Endothelial cell of umbilical vein (primary cell): ENCODE measurements at regions not wholly inside any gene's neighbourhood (a gene's known extent, or its start where the extent isn't known, plus 50 kb on each side); places are given as distances from the start of the nearest gene placed in this dataset.

Source experiments
- BruUV-seq: library from RNA; stranded (reverse); fragments of 400-500 nt; replicated peaks from 2 replicates; lab custom pipeline; 2021; lab: Mats Ljungman, UMichigan
- CTCF ChIA-PET: fragments of 300-600, 350-600 bp; sonication (Branson Sonifier 250); formaldehyde crosslinking; loops from one replicate; lab custom pipeline; 2021; ENCODE audit warnings: antibody characterized with exemption, inconsistent platforms; lab: Charles Lee
- POLR2A ChIA-PET: fragments of 300-600, 350-600 bp; sonication (Branson Sonifier 250); formaldehyde crosslinking; loops from one replicate; lab custom pipeline; 2021; ENCODE audit warnings: antibody characterized with exemption, inconsistent platforms; lab: Charles Lee
- DNase-seq: peaks from one replicate; pipeline ENCODE4 v3.0.0-alpha.2; 2011; ENCODE audit warnings: low read depth, low spot score
- FAIRE-seq: peaks from 2 replicates; lab custom pipeline; 2011; peaks lifted over from hg19 to GRCh38; lab: Jason Lieb, UNC
- H2AFZ ChIP-seq: 2 replicates; pipeline ENCODE4 v1.6.0; 2012; ENCODE audit warnings: low read depth, low read length, control low read depth, inconsistent platforms
- H3K27ac ChIP-seq: 2 replicates; pipeline ENCODE4 v1.5.1; 2011; ENCODE audit warnings: low read depth, mild to moderate bottlenecking, control low read depth, low read length, moderate library complexity; ENCODE audit not compliant: insufficient read depth
- H3K27me3 ChIP-seq, 2 experiments: 2 replicates each; pipeline versions ENCODE4 v1.6.0 to v1.6.1; 2011; ENCODE audit warnings: low read length in 2 of 2, mixed read lengths in 1 of 2; ENCODE audit not compliant: control insufficient read depth in 2 of 2, insufficient read depth in 2 of 2
- H3K36me3 ChIP-seq, 2 experiments: 2 replicates in 1 of 2; 3 replicates in 1 of 2; pipeline ENCODE4 v1.5.1; 2011; ENCODE audit warnings: low read length in 2 of 2, mild to moderate bottlenecking in 1 of 2, moderate library complexity in 1 of 2; ENCODE audit not compliant: control insufficient read depth in 2 of 2, insufficient read depth in 2 of 2; ENCODE audit errors: extremely low read depth in 1 of 2
- H3K4me1 ChIP-seq: 3 replicates; pipeline ENCODE4 v1.5.1; 2011; ENCODE audit warnings: mild to moderate bottlenecking, low read length; ENCODE audit not compliant: control insufficient read depth, insufficient read depth; ENCODE audit errors: extremely low read depth
- H3K4me2 ChIP-seq: 2 replicates; pipeline ENCODE4 v1.6.1; 2011; ENCODE audit warnings: low read length, control low read depth, mixed read lengths; ENCODE audit not compliant: insufficient read depth
- H3K4me3 ChIP-seq, 3 experiments: fragments of 200-600 bp in 1 of 3; sonication (generic), shearing (Covaris generic) in 1 of 3; replicated peaks in 1 of 3; 2 replicates each; pipeline ENCODE4 v1.5.1; 2011 to 2016; ENCODE audit warnings: control low read depth in 3 of 3, low read length in 3 of 3, mild to moderate bottlenecking in 2 of 3, inconsistent platforms in 1 of 3, low read depth in 1 of 3, moderate library complexity in 1 of 3; ENCODE audit not compliant: insufficient read depth in 1 of 3
- H3K79me2 ChIP-seq: 2 replicates; pipeline ENCODE4 v1.6.0; 2012; ENCODE audit warnings: low read length, inconsistent platforms; ENCODE audit not compliant: control insufficient read depth, insufficient read depth
- H3K9ac ChIP-seq: replicated peaks from 2 replicates; pipeline ENCODE3; 2011; ENCODE audit warnings: low read length, control low read depth; ENCODE audit not compliant: insufficient read depth; ENCODE audit errors: extremely low read depth
- H3K9me1 ChIP-seq: replicated peaks from 3 replicates; pipeline ENCODE4 v1.6.0; 2011; ENCODE audit warnings: mild to moderate bottlenecking, low read length; ENCODE audit not compliant: control insufficient read depth, insufficient read depth; ENCODE audit errors: extremely low read depth
- H3K9me3 ChIP-seq: replicated peaks from 2 replicates; pipeline ENCODE4 v1.5.1; 2012; ENCODE audit warnings: low read length, inconsistent platforms; ENCODE audit not compliant: control insufficient read depth, insufficient read depth
- H4K20me1 ChIP-seq: replicated peaks from 2 replicates; pipeline ENCODE3; 2011; ENCODE audit warnings: mild to moderate bottlenecking, low read length; ENCODE audit not compliant: control insufficient read depth, insufficient read depth; ENCODE audit errors: extremely low read depth
- EZH2 ChIP-seq: IDR thresholded peaks from 2 replicates; pipeline ENCODE4 v1.6.1; 2012; ENCODE audit warnings: borderline replicate concordance, low read depth, mild to moderate bottlenecking, moderate library complexity, low read length, inconsistent platforms; ENCODE audit not compliant: severe bottlenecking
- FOS ChIP-seq: IDR thresholded peaks from 2 replicates; pipeline ENCODE4 v1.6.1; 2011; ENCODE audit warnings: mild to moderate bottlenecking, low read length, moderate library complexity, borderline replicate concordance; ENCODE audit not compliant: insufficient read depth
- GATA2 ChIP-seq: IDR thresholded peaks from 2 replicates; pipeline ENCODE4 v1.7.0; 2011; ENCODE audit warnings: low read depth, mild to moderate bottlenecking, moderate library complexity, mixed read lengths, low read length; ENCODE audit not compliant: insufficient read length, insufficient read depth
- JUN ChIP-seq: IDR thresholded peaks from 2 replicates; pipeline ENCODE4 v1.6.1; 2011; ENCODE audit warnings: borderline replicate concordance, low read depth; ENCODE audit not compliant: insufficient read length, insufficient read depth
- MAX ChIP-seq: IDR thresholded peaks from 2 replicates; pipeline ENCODE4 v1.6.1; 2011; ENCODE audit not compliant: insufficient read depth, insufficient read length
- MYC ChIP-seq: IDR thresholded peaks from one replicate; pipeline ENCODE4 v1.6.1; 2011; ENCODE audit warnings: mild to moderate bottlenecking, low read depth, low read length
- POLR2A ChIP-seq: IDR thresholded peaks from 2 replicates; pipeline ENCODE4 v1.6.1; 2012; ENCODE audit warnings: low read depth, mild to moderate bottlenecking, control low read depth, low read length
- POLR2AphosphoS5 ChIP-seq: IDR thresholded peaks from 2 replicates; pipeline ENCODE4 v1.6.1; 2012; ENCODE audit warnings: low read depth, mild to moderate bottlenecking, control low read depth, low read length, moderate library complexity; ENCODE audit not compliant: insufficient read depth
- dilution Hi-C: fragments of 300-500 bp; cut with MboI; formaldehyde crosslinking; loops from one replicate; pipeline ENCODE4 v1.15.0; 2019; ENCODE audit warnings: low sequenced_read_pairs; ENCODE audit not compliant: extremely low pct_ligation_motif_present
- intact Hi-C: fragments of 100-400 bp; cut with micrococcal nuclease; formaldehyde crosslinking; loops from one replicate; pipeline ENCODE4 v1.10.0; 2022
- TF ChIP-seq, protein P1 (sequence below), 2 donors: IDR thresholded peaks; 1 replicate in 1 of 2; 2 replicates in 1 of 2; pipeline ENCODE4 v1.5.1; 2011; ENCODE audit warnings: low read length in 2 of 2, mild to moderate bottlenecking in 2 of 2, moderate library complexity in 2 of 2, control low read depth in 1 of 2, inconsistent platforms in 1 of 2, low read depth in 1 of 2; ENCODE audit not compliant: insufficient read depth in 1 of 2; ENCODE audit errors: extremely low read depth in 1 of 2

DNA sequence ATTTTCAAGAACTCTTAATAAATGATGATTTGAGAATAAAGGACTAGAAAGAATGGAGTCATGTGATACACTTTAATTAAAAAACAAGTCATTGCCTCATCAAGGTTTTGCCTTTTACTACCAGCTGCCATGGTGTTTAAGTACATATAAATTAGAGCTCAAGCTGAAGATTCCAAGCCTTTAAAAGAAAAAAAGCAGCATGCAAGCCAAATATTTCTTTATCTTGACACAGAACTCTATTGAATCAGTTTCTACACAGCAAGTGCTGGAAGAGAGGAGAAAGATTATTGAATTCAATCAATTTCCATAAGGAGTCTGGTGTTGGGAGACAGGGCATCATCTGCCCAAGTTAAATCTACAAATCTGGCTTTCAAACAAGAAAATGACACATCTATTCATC is 347.9 kb downstream of the WDR11 start:
- POLR2A ChIA-PET = no interaction called here

DNA sequence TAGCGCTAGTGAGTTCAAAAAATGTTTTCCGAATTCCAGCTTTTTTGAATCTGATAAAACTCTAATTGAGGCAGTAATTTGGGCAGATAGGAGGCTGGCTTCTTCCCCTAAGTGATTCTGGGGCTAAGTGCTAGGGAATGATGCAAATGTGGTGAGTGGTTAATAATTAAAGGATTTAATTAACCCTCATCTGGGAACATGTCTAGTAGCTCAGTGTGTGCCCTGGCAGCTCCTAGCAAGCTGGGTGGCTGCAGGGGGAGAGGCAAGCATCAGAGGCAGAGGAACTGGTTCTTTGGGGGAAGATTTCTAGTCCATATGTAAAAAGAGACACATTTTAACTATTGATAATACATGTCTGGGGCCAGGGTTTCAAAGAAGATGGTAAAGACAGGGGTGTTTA is 354.5 kb downstream of the WDR11 start:
- Histone ChIP-seq H3K27ac (no peak overlapping the region), H3K27me3 (no peaks in the 10 kb centered on the region), H3K9me1 (no peaks in the 10 kb centered on the region), H4K20me1 (no peaks in the 10 kb centered on the region), H3K79me2 (no peaks in the 10 kb centered on the region), H3K4me1 (no peaks in the 10 kb centered on the region), H3K4me2 (no peak overlapping the region), H3K9ac (no peak overlapping the region), H3K36me3 (no peaks in the 10 kb centered on the region), H3K9me3 (no peaks in the 10 kb centered on the region), H3K4me3 (no peak overlapping the region), H2AFZ (no peak overlapping the region)
- FAIRE-seq (no peak), DNase-seq (no peak)
- BruUV-seq = no TSS peak
- intact Hi-C loops = no loop called here
- TF ChIP-seq JUN (no peak), GATA2 (no peak), FOS (no peak), MAX (no peak), MYC (no peak), POLR2AphosphoS5 (no peak), POLR2A (no peak), EZH2 (no peak)
- TF ChIP-seq, protein P1, sequence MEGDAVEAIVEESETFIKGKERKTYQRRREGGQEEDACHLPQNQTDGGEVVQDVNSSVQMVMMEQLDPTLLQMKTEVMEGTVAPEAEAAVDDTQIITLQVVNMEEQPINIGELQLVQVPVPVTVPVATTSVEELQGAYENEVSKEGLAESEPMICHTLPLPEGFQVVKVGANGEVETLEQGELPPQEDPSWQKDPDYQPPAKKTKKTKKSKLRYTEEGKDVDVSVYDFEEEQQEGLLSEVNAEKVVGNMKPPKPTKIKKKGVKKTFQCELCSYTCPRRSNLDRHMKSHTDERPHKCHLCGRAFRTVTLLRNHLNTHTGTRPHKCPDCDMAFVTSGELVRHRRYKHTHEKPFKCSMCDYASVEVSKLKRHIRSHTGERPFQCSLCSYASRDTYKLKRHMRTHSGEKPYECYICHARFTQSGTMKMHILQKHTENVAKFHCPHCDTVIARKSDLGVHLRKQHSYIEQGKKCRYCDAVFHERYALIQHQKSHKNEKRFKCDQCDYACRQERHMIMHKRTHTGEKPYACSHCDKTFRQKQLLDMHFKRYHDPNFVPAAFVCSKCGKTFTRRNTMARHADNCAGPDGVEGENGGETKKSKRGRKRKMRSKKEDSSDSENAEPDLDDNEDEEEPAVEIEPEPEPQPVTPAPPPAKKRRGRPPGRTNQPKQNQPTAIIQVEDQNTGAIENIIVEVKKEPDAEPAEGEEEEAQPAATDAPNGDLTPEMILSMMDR (IDR thresholded peaks at IDR 0.05; ENCODE audit: extremely low read depth in 1 of 2, insufficient read depth in 1 of 2, low read depth in 1 of 2, low read length in 2 of 2) = no peak
- dilution Hi-C loops = no loop called here
- ChIA-PET CTCF (no interaction called here), POLR2A (no interaction called here)

More for the DNA sequence above, 347.9 kb downstream of the WDR11 start:
- no peaks in the 10 kb centered on the region for H3K9me1 ChIP-seq
- no peak overlapping the region for H3K4me3 ChIP-seq
- no peak for FAIRE-seq
- intact Hi-C loops (loop anchor here (10.0 kb wide), 1 partner anchor 1866 kb away; no protein-coding TSS in a partner anchor), dilution Hi-C loops (no loop called here)
- no peaks in the 10 kb centered on the region for H3K36me3 ChIP-seq
- CTCF ChIA-PET = no interaction called here
- H3K9me3 ChIP-seq = no peaks in the 10 kb centered on the region
- H3K4me1 ChIP-seq = no peaks in the 10 kb centered on the region
- H3K9ac ChIP-seq = no peak overlapping the region
- H3K79me2 ChIP-seq = no peaks in the 10 kb centered on the region
- H3K27ac ChIP-seq = no peak overlapping the region
- DNase-seq = no peak
- no peaks in the 10 kb centered on the region for H3K27me3 ChIP-seq
- H2AFZ ChIP-seq = no peak overlapping the region
- no TSS peak for BruUV-seq
- H3K4me2 ChIP-seq = no peak overlapping the region
- no peak for TF ChIP-seq POLR2AphosphoS5
- TF ChIP-seq FOS = no peak
- TF ChIP-seq, protein P1 (IDR thresholded peaks at IDR 0.05; ENCODE audit: extremely low read depth in 1 of 2, insufficient read depth in 1 of 2, low read depth in 1 of 2, low read length in 2 of 2) = no peak
- H4K20me1 ChIP-seq = no peaks in the 10 kb centered on the region
